ENCODE measurements at regions not wholly inside any gene's neighbourhood (a gene's known extent, or its start where the extent isn't known, plus 50 kb on each side); places are given as distances from the start of the nearest gene placed in this dataset.

DNA sequence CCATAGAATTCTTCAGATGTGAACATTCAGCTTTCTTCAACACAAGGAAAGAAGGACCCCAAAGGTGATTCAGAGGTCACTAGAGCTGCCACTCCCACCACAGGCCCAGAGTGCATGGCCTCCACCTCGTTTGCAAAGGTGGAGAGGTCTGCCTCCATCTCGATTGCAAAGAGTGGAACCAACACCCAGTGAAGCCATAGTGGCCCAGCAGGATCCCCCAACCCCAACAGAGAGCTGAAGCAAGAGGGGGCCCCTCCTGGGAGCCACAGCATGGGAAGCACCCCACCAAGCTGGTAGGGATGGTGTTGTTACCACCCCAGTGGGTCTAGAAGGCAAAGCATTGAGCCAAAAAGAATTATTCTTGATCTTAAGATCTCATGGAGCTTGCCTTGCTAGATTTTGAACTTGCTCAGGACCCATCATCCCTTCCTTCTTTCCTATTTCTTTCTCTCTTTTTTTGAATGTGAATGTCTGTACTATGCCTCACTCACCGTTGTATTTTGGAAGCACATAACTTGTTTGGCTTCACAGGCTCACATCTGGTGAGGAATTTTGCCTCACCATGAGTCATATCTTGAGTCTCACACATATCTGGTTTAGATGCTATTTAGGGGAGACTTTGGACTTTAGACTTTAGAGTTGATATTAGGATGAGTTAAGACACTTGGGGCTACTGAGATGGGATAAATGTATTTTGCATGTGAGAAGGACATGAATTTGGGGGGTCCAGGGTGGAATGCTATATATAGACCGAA, 119.2 kb downstream of the ANKRD60 start:
- no peak for DNase-seq

DNA sequence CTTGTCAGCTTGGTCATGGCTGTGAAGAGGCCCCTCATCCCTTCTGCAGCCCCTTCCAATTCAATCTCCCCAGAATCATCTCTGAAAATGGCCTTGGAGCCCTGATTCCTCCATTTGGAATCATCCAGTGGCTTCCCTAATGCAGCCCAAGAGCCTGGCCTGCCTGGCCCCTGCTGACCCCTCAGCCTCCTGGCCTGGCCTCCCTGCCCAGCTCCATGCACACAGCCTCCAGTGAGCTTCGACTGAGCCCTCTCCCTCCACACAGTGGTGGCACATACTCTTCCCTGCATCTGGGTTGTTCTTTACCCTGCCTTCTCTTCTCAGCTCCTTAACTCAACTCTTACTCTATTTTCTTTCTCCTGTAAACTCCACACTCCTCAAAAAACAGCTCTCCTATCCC, 120.9 kb downstream of the ANKRD60 start:
- no peak for DNase-seq

- no peak for DNase-seq
Observed at GRCh38 chr20:58106143-58106750, 122.2 kb downstream of the ANKRD60 start.

DNA sequence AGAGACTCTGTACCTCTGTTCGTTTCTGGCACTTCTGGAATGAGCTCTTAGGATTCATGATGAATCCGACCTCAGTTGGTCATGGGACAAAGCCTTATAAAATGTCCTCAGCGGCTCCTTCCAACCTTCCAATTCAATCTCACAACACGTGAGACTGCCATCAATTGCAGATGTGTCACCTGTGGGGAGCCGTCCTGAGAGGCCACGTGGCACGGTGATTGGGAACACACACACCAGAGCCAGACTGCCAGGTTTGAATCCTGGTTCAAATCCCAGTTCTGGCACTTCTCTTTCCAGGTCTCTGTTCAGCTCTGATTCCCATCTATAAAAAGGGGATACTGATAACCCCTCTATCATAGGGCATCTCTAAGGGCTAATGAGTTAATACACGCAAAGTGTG, 124.5 kb downstream of the ANKRD60 start:
- DNase-seq: no peak

DNA sequence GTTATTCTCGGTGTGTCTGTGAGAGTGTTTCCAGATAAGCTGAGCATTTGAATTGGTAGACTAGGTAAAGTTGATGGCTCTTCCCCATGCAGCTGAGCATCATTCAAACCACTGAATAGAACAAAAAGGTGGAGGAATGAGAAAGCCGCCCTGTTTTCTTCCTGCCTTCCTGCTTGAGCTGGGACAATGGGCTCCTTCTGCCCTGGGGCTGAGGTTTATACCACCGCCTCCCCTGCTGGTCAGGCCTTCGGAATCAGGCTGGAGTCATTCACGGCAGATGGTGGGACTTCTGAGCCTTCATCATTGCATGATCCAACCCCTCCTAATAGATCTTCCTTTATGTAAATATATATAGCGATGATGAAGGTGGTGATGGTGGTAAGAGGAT, 124.9 kb downstream of the ANKRD60 start:
- no peak for DNase-seq

DNA sequence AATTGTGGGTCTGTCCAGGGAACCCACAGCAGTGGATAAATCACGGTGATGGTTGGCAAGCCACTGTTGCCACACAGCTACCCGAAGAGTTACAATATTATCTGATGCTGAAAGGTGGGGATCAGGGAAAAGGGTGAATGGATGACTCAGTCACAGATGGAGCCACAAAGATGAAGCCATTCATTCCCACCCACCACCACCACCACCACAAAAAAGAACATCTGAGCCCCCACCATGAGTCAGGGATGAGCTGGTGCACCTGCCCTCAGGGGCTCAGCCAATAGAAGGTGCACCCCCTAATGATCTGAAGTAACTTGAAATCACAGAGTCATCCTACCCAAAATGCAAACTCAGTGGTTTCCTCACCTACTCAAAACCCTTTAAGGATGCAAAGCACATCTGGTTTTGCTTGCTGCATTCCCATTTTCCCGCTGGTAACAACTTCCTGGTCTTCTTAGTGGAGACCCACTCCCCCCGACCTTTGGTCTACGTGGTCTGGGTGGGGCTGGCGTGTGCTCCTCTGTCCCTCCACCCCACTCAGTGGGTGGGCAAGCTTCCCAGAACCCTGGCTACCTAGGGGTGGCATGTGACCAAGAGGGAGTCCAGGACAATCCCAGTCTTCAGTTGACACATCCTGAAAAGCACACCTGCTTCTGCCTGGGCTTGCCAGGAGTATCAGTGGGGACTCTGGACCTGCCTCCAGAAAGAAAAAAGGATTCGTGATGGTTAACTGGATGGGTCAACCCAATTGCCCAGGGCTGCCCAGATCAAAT, 125.5 kb downstream of the ANKRD60 start:
- DNase-seq: no peak

DNA sequence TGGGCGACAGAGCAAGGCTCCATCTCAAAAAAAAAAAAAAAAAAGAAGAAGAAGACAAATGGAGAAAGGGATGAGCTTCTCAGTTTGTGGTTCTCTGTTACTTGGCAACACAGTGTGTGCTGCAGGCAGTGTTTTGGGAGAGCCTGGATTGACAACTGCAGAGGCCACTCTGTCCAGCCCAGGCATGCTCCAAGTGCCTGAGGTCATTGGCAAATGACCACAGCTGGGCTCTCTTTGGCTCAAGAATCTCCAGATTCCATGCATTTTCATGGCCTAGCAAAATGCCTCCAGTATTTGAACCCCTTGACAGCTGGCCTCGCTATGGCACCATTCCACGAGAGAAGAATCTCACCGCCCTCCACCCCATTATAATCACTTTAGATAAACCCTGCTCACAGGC, 126.2 kb downstream of the ANKRD60 start:
- no peak for DNase-seq

DNA sequence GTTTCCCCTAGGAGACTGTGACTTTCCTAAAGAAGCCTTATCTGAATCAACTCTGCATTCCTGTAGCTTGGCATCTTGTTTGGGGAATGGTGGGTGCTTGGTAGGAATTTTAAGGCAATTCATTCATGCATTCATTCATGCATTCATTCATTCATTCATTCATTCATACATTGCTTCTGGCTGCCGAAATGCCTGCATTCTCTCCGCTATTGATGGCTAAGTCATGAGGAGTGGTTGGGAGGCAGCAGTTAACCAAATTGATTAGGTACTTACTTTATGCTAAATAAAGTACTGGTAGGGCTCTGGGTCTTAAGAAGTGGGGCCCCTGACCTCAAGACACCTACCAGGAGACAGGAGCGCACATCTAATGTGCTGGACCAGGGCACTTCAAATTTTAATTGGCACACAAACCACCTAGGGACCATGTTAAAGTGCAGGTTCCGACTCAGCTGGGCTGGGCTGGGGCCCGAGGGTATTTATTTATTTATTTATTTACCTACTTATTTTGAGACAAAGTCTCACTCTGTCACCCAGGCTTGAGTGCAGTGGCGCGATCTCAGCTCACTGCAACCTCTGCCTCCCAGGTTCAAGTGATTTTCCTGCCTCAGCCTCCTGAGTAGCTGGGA, 127.6 kb downstream of the ANKRD60 start:
- no peak for DNase-seq

GRCh38 chr20:58099956-58100730, 128.3 kb downstream of the ANKRD60 start:
- no peak for DNase-seq

DNA sequence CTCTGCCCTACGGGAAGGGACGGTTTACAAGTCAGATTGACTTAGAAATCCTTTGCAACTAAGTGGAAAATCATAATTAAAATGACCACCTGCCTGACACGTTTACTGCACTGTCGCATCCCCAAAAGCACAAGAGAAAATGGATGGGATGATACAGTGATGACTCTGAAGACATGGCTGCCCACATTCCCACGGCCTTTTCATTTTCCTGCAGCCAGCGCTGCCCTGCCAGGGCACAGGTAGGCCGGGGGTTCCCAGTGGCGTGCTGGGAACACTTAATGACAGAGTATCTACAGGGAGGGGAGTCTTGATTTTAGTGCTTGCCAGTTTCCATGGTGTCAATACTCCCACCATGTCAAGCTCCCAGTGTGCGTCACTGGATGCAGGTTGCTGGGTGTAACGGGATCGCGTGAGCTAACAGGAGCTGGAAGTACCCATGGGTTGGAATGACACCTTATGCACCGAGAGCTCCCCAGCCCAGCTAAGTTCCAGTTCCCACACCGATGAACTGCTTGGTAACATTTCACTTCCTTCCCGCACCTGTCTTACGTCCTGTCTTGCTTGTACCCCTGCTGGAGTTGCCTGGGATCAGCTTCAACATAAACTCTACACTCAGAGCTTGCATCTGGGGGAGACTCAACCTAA, 129.0 kb downstream of the ANKRD60 start:
- no peak for DNase-seq

DNA sequence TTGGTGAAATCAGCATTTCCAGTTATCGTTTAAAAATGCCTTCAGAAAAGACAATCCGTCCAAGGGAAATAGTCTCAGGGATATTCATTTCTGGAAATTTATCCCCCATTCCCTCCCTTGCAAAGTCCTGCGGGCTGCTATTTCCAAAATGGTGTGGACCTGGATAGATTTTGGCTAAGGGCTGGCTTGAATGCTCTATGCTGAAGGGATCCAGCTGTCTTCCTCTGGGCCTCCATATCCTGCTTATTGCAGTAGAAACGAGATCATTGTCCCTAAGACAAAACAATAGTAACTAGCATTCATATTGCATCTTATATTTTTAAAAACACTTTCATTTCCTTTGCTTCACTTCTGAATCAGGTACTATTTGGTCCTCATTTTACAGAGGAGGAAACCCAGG, 129.9 kb downstream of the ANKRD60 start:
- no peak for DNase-seq

DNA sequence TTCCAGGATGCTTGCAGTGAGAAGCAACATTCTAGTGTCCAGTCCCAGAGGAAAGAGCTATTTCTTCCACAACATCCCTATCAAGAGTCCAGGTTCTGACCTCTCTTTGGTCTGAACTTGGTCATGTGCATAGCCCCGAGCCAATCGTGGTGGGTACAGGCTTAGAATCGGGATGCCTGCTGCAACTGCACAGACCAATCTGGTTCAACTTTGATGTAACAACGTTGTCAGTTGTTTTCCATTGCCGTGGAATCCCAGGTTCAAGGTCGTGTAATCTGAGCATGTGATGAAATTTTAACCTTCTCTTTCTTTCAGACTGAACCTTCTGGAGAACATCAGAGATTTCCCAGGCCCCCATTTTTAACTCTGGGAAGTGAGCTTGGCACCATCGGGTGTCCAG, 130.5 kb downstream of the ANKRD60 start:
- DNase-seq: no peak

- no peak for DNase-seq
Observed at GRCh38 chr20:58097429-58097828, 131.0 kb downstream of the ANKRD60 start.

DNA sequence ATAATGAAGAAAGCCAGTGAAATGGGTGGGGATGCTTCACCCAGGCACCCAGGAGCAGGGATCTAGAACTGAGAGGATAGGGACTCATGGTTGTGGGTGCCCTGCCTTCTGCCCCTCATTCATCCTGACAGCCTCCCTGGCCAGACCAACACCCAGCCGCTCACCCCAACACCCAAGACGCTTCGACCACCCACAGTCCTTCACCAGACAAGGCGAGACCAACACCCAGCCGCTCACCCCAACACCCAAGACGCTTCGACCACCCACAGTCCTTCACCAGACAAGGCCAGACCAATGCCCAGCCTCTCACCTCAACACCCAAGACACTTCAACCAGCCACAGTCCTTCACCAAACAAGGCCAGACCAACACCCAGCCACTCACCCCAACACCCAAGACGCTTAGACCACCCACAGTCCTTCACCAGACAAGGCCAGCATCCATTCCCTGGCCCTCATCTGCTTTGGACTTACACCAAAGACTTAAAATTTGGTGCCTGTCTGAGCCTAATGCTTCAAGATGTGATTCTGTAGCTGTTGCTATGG, 131.5 kb downstream of the ANKRD60 start:
- no peak for DNase-seq

GRCh38 chr20:58094698-58095097, 133.8 kb downstream of the ANKRD60 start:
- no peak for DNase-seq

- no peak for DNase-seq
Observed at GRCh38 chr20:58094160-58094559, 134.3 kb downstream of the ANKRD60 start.

DNA sequence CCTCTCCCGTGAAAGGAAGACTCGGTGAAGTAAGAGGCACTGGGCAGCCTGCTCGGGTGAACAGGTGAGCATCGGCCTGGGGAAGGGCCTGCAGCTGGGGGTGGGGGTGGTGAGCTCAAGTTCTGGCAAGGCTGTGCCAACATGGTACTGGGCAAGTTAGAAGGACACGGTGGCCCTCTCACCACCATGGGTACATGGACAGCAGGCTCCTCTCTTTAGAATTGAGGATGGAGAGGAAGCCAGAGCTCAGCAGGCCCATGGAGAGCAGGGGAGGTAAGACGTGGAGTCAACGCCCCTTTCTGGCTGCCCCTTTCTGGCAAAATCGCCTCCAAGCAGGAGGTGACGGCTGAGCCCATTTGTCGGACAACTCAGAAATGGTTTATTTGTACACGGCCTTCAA, 135.6 kb downstream of the ANKRD60 start:
- DNase-seq: no peak

- no peak for DNase-seq
Observed at GRCh38 chr20:58092353-58092752, 136.1 kb downstream of the ANKRD60 start.

GRCh38 chr20:58091810-58092209, 136.6 kb downstream of the ANKRD60 start:
- no peak for DNase-seq

GRCh38 chr20:58090161-58090560, 138.3 kb downstream of the ANKRD60 start:
- DNase-seq: no peak

- DNase-seq: no peak
Observed at GRCh38 chr20:58088625-58089024, 139.8 kb downstream of the ANKRD60 start.

- no peak for DNase-seq
Observed at GRCh38 chr20:58088105-58088504, 140.3 kb downstream of the ANKRD60 start.

All from activated CD4-positive, CD25-positive, alpha-beta regulatory T cell treated with anti-CD3 and anti-CD28 coated beads, Interleukin-2, amount 50 U/mL, for 72 hours (primary cell).